ENCODE measurements at regions not wholly inside any gene's neighbourhood (a gene's known extent, or its start where the extent isn't known, plus 50 kb on each side); places are given as distances from the start of the nearest gene placed in this dataset.

GRCh38 chr13:105450784-105451183 is 1084.7 kb downstream of the EFNB2 start:
- TF ChIP-seq CTCF (IDR thresholded peaks at IDR 0.05): no peak
- ATAC-seq (ENCODE audit: low FRiP score) (no peak), DNase-seq (ENCODE audit: low spot score) (no peak)

- no peak for TF ChIP-seq CTCF (IDR thresholded peaks at IDR 0.05)
- ATAC-seq (ENCODE audit: low FRiP score) (no peak), DNase-seq (ENCODE audit: low spot score) (no peak)
These were observed 1086.7 kb downstream of the EFNB2 start for GRCh38 chr13:105448811-105449210.

- ATAC-seq (ENCODE audit: low FRiP score) (no peak), DNase-seq (ENCODE audit: low spot score) (no peak)
- TF ChIP-seq CTCF (IDR thresholded peaks at IDR 0.05): no peak
These were observed 1089.3 kb downstream of the EFNB2 start for GRCh38 chr13:105446197-105446596.

GRCh38 chr13:105445796-105446195 is 1089.7 kb downstream of the EFNB2 start:
- no peak for TF ChIP-seq CTCF (IDR thresholded peaks at IDR 0.05)
- DNase-seq (ENCODE audit: low spot score) (no peak), ATAC-seq (ENCODE audit: low FRiP score) (no peak)

GRCh38 chr13:105442949-105443699 is 1092.3 kb downstream of the EFNB2 start:
- no peak for TF ChIP-seq CTCF (IDR thresholded peaks at IDR 0.05)
- DNase-seq (ENCODE audit: low spot score): no peak
- peak; percentile 93 for ATAC-seq (ENCODE audit: low FRiP score)

- ATAC-seq (ENCODE audit: low FRiP score) (no peak), DNase-seq (ENCODE audit: low spot score) (no peak)
- no peak for TF ChIP-seq CTCF (IDR thresholded peaks at IDR 0.05)
These were observed 1093.4 kb downstream of the EFNB2 start for GRCh38 chr13:105442040-105442439.

- no peak for TF ChIP-seq CTCF (IDR thresholded peaks at IDR 0.05)
- no peak for ATAC-seq (ENCODE audit: low FRiP score)
- no peak for DNase-seq (ENCODE audit: low spot score)
These were observed 1094.3 kb downstream of the EFNB2 start for GRCh38 chr13:105441051-105441750.

Measured in omental fat pad (tissue), 3 donors.